Fibroblast of pulmonary artery (primary cell): ENCODE measurements at regions not wholly inside any gene's neighbourhood (a gene's known extent, or its start where the extent isn't known, plus 50 kb on each side); places are given as distances from the start of the nearest gene placed in this dataset.

Experiments
- DNase-seq: peaks from one replicate; pipeline ENCODE4 v3.0.0-alpha.2; 2010; ENCODE audit warnings: low read depth
- H3K4me3 ChIP-seq: replicated peaks from 2 replicates; pipeline ENCODE4 v1.5.1; 2011; ENCODE audit warnings: low read depth, mild to moderate bottlenecking, control low read depth, low read length, moderate library complexity
- CTCF ChIP-seq: IDR thresholded peaks from 2 replicates; pipeline ENCODE4 v1.5.1; 2011; ENCODE audit warnings: mild to moderate bottlenecking, control low read depth, low read length, inconsistent platforms; ENCODE audit errors: missing control alignments

- TF ChIP-seq CTCF, result no peak
- no peak overlapping the region for H3K4me3 ChIP-seq
- no peak for DNase-seq
Measured at GRCh38 chr3:21067031-21067813, 683.8 kb downstream of the ZNF385D start.

GRCh38 chr3:21062831-21063294, 688.1 kb downstream of the ZNF385D start:
- no peak overlapping the region for H3K4me3 ChIP-seq
- DNase-seq, result peak; percentile 69
- no peak for TF ChIP-seq CTCF

GRCh38 chr3:21059404-21059803, 691.6 kb downstream of the ZNF385D start:
- peak; percentile 7 for DNase-seq
- no peak overlapping the region for H3K4me3 ChIP-seq
- no peak for TF ChIP-seq CTCF

GRCh38 chr3:21056293-21056692, 694.7 kb downstream of the ZNF385D start:
- H3K4me3 ChIP-seq, result no peak overlapping the region
- no peak for TF ChIP-seq CTCF
- DNase-seq, result no peak

- TF ChIP-seq CTCF, result no peak
- no peak overlapping the region for H3K4me3 ChIP-seq
- DNase-seq, result no peak
Measured at GRCh38 chr3:21055015-21055414, 696.0 kb downstream of the ZNF385D start.

- no peak for DNase-seq
- TF ChIP-seq CTCF, result no peak
Measured at GRCh38 chr3:21054064-21054463, 696.9 kb downstream of the ZNF385D start.

More at GRCh38 chr3:21054064-21054463, 696.9 kb downstream of the ZNF385D start:
- no peak overlapping the region for H3K4me3 ChIP-seq
